ENCODE measurements at regions not wholly inside any gene's neighbourhood (a gene's known extent, or its start where the extent isn't known, plus 50 kb on each side); places are given as distances from the start of the nearest gene placed in this dataset.
A peak's percentile ranks its signal among the peaks of the same experiment; 100 is the strongest.

- DNase-seq: no peak
- Histone ChIP-seq H3K9me3 (no peaks in the 10 kb centered on the region), H3K27ac (peak overlapping the region; percentile 89 to 95 (median 90)), H3K27me3 (no peaks in the 10 kb centered on the region), H3K36me3 (peaks cover 0 to under 1% (median 0%) of the 10 kb centered on the region in 4 donors), H3K4me1 (peaks cover 51 to 66% (median 60%) of the 10 kb centered on the region in 4 donors), H3K4me3 (no peak overlapping the region)
- TF ChIP-seq EP300 (IDR thresholded peaks at IDR 0.05) (no peak), POLR2AphosphoS5 (IDR thresholded peaks at IDR 0.05) (no peak), POLR2A (IDR thresholded peaks at IDR 0.05) (no peak)
- TF ChIP-seq, protein P1, sequence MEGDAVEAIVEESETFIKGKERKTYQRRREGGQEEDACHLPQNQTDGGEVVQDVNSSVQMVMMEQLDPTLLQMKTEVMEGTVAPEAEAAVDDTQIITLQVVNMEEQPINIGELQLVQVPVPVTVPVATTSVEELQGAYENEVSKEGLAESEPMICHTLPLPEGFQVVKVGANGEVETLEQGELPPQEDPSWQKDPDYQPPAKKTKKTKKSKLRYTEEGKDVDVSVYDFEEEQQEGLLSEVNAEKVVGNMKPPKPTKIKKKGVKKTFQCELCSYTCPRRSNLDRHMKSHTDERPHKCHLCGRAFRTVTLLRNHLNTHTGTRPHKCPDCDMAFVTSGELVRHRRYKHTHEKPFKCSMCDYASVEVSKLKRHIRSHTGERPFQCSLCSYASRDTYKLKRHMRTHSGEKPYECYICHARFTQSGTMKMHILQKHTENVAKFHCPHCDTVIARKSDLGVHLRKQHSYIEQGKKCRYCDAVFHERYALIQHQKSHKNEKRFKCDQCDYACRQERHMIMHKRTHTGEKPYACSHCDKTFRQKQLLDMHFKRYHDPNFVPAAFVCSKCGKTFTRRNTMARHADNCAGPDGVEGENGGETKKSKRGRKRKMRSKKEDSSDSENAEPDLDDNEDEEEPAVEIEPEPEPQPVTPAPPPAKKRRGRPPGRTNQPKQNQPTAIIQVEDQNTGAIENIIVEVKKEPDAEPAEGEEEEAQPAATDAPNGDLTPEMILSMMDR (IDR thresholded peaks at IDR 0.05): no peak
- 69 to 74% methylated on average over 7 of the region's 7 CpGs for WGBS, 2 donors
- ATAC-seq (ENCODE audit: low FRiP score in 2 of 2): no peak
Observed at GRCh38 chr6:11357285-11357684, 124.8 kb upstream of the NEDD9 start.

- 62 to 69% methylated on average over 11 of the region's 11 CpGs for WGBS, 2 donors
- Histone ChIP-seq H3K27ac (peak overlapping the region; percentile 89 to 95 (median 90)), H3K4me3 (no peak overlapping the region), H3K36me3 (peaks cover 0 to 4% (median 0%) of the 10 kb centered on the region in 4 donors), H3K27me3 (no peaks in the 10 kb centered on the region), H3K4me1 (peaks cover 51 to 64% (median 60%) of the 10 kb centered on the region in 4 donors), H3K9me3 (no peaks in the 10 kb centered on the region)
- DNase-seq: peak in 1 of 2 donors; percentile 57
- TF ChIP-seq POLR2A (IDR thresholded peaks at IDR 0.05) (peak in 1 of 4 donors; percentile 8), POLR2AphosphoS5 (IDR thresholded peaks at IDR 0.05) (peak; percentile 74 to 76), EP300 (IDR thresholded peaks at IDR 0.05) (peak in 2 of 4 donors; percentile 87 to 95)
- TF ChIP-seq, protein P1 (IDR thresholded peaks at IDR 0.05): no peak
- ATAC-seq (ENCODE audit: low FRiP score in 2 of 2): no peak
Observed at GRCh38 chr6:11356404-11357155, 124.1 kb upstream of the NEDD9 start.

DNA sequence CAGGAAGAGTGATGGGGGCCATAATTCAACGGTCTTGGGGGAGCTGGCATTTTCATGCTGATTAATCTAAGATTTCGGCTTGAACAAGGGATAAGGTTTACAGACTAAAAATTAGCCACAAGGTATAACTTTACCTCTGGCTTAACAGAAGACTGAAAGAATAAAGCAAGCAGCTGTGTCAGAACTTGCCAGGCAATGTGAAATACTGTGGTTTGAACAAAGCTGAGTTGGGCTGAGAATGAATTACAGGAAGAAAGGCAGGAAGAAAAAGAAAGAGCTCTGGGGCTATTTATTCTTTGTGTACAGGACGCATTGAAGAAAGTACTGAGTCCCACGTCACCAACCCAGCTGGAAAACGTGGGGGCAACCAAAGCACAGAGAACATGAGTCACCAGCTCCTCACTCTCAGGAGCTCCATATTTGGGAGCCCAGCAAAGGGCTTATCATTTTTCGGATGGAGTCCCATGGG is 121.5 kb upstream of the NEDD9 start:
- no peak overlapping the region for H3K4me3 ChIP-seq
- peaks cover 40 to 60% (median 48%) of the 10 kb centered on the region in 4 donors for H3K4me1 ChIP-seq
- no peaks in the 10 kb centered on the region for H3K9me3 ChIP-seq
- ATAC-seq (ENCODE audit: low FRiP score in 2 of 2): peak; percentile 69 to 71
- H3K27ac ChIP-seq: peak overlapping the region; percentile 61 to 91 (median 86)
- no peaks in the 10 kb centered on the region for H3K27me3 ChIP-seq
- H3K36me3 ChIP-seq: peaks cover 0 to 4% (median 0%) of the 10 kb centered on the region in 4 donors
- DNase-seq: peak in 1 of 2 donors; percentile 57
- TF ChIP-seq POLR2AphosphoS5 (IDR thresholded peaks at IDR 0.05): peak; percentile 48 to 54
- peak in 1 of 4 donors; percentile 28 for TF ChIP-seq POLR2A (IDR thresholded peaks at IDR 0.05)
- TF ChIP-seq EP300 (IDR thresholded peaks at IDR 0.05): peak in 1 of 4 donors; percentile 60
- TF ChIP-seq, protein P1 (IDR thresholded peaks at IDR 0.05): no peak
- 43 to 49% methylated on average over 6 of the region's 6 CpGs for WGBS, 2 donors

DNA sequence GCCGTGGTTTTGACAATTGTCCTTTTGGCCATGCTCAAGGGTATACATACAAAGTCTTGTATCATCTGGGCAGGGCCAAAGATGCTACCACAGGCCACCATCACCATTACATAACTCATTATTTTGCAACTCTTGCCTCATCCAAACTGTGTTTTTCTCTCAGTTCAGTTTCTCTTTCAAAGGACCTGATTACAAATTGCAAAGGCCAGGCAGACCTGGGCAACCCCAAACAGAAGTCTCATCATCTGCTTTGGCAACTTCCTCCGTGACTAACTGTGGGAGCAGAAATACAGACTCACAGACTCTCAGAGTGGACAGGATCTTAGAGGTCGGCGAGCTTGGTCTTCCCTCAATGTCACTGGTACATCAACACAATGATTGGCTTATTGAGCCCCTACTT is 117.8 kb upstream of the NEDD9 start:
- TF ChIP-seq EP300 (IDR thresholded peaks at IDR 0.05) (peak in 1 of 4 donors; percentile 55), POLR2AphosphoS5 (IDR thresholded peaks at IDR 0.05) (peak; percentile 65 to 91), POLR2A (IDR thresholded peaks at IDR 0.05) (peak in 1 of 4 donors; percentile 45)
- TF ChIP-seq, protein P1 (IDR thresholded peaks at IDR 0.05): no peak
- Histone ChIP-seq H3K27me3 (no peaks in the 10 kb centered on the region), H3K36me3 (peaks cover 0 to 4% (median 0%) of the 10 kb centered on the region in 4 donors), H3K9me3 (no peaks in the 10 kb centered on the region), H3K4me1 (peaks cover 10 to 25% (median 17%) of the 10 kb centered on the region in 4 donors), H3K4me3 (no peak overlapping the region), H3K27ac (peak overlapping the region; percentile 53 to 90 (median 74))
- peak; percentile 70 to 83 for ATAC-seq (ENCODE audit: low FRiP score in 2 of 2)
- DNase-seq: peak in 1 of 2 donors; percentile 68
- 69 to 80% methylated on average over 4 of the region's 4 CpGs for WGBS, 2 donors

All from upper lobe of left lung (tissue), 6 donors.